ENCODE measurements at regions not wholly inside any gene's neighbourhood (a gene's known extent, or its start where the extent isn't known, plus 50 kb on each side); places are given as distances from the start of the nearest gene placed in this dataset.

DNA sequence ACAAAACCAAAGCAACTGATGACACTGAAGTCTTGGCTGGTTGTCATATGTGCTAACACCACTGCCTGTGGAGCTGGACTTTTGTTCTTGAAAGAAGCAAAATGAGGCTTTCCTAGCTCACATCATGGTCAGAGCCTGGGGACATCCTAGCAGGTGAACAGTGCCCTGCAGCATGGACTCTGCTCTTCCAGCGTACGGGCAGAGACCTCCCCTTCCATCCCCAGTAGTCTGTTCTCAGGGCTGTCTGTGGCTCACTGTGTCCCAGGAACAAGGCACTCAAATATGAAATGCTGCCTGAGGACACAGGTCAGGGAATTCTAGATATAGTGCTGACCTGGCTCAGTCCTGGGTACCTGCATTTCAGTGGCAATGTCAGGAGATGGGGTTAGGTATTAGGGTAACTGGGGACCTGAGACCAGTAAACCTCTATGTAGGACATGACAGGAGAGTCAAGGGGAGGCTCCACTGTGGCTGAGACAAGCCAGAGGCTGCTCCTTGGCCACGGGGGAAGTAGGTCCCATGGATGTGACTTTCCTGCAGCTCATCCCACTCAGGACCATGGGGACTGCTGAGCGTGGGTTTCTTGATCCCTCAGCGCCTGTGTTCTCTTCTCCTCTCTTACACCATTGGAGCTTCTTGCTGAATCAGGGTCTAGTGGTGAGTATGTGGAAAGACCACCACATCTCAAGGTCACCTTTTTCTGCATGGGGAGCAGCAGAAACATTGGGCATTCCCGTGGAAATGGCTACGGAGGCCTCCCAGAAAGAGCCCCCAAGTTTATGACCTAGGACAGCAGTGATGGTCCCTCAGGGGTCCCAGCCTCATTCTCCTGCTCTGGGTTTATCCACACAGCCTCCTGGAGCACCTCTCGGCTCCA lies 80.1 kb downstream of the ZNF280B start:
- TF ChIP-seq EZH2phosphoT487 (IDR thresholded peaks at IDR 0.05) (no peak), CTCF (IDR thresholded peaks at IDR 0.05) (no peak)

Measured in neural progenitor cell (in vitro differentiated cells).